HEK293 (cell line): ENCODE measurements at regions not wholly inside any gene's neighbourhood (a gene's known extent, or its start where the extent isn't known, plus 50 kb on each side); places are given as distances from the start of the nearest gene placed in this dataset.

Experiments used
- CTCF ChIA-PET: fragments of 350-600 bp; formaldehyde crosslinking; extraction: SDS; loops from one replicate; lab custom pipeline; 2021; ENCODE audit warnings: antibody characterized with exemption; lab: Yijun Ruan, JAX
- POLR2A ChIA-PET: fragments of 300-600 bp; formaldehyde crosslinking; extraction: SDS; loops from one replicate; lab custom pipeline; 2020; ENCODE audit warnings: antibody characterized with exemption, inconsistent platforms; lab: Yijun Ruan, JAX
- H3K27ac ChIP-seq: fragments of 200-500 bp; sonication (Bioruptor generic); 2 replicates; pipeline ENCODE4 v1.5.1; 2014; ENCODE audit warnings: low read depth, low read length, control low read depth, inconsistent platforms; ENCODE audit errors: extremely low read depth
- H3K36me3 ChIP-seq, 2 experiments: fragments of 200-500 bp in 1 of 2; sonication (Bioruptor generic) in 1 of 2; 1 replicate in 1 of 2; 2 replicates in 1 of 2; pipeline ENCODE4 v1.5.1; 2014 to 2017; ENCODE audit warnings: inconsistent platforms in 2 of 2, low read length in 2 of 2; ENCODE audit not compliant: control insufficient read depth in 2 of 2, insufficient read depth in 1 of 2
- H3K4me1 ChIP-seq: fragments of 200-500 bp; sonication (Bioruptor generic); 2 replicates; pipeline ENCODE4 v1.5.1; 2014; ENCODE audit warnings: mild to moderate bottlenecking, low read length, inconsistent platforms; ENCODE audit not compliant: control insufficient read depth, insufficient read depth
- H3K4me3 ChIP-seq: 2 replicates; pipeline ENCODE4 v1.5.1; 2011; ENCODE audit warnings: low read depth, mild to moderate bottlenecking, control low read depth, low read length, moderate library complexity
- H3K9me3 ChIP-seq: fragments of 200-500 bp; sonication (Bioruptor generic); 2 replicates; pipeline ENCODE4 v1.5.1; 2014; ENCODE audit warnings: low read depth, low read length, inconsistent platforms; ENCODE audit not compliant: control insufficient read depth, insufficient read depth
- ELK4 ChIP-seq: IDR thresholded peaks from 2 replicates; pipeline ENCODE4 v1.6.1; 2011; ENCODE audit warnings: mild to moderate bottlenecking, low read depth, low read length, borderline replicate concordance
- HIC1 ChIP-seq: fragments of 450-650 bp; formaldehyde crosslinking; IDR thresholded peaks from 2 replicates; pipeline ENCODE4 v1.5.1; 2016; ENCODE audit warnings: missing biosample characterization, missing genetic modification characterization
- IKZF3 ChIP-seq: fragments of 450-650 bp; IDR thresholded peaks from 2 replicates; pipeline ENCODE4 v1.5.0; 2018; ENCODE audit warnings: missing biosample characterization, mild to moderate bottlenecking, missing genetic modification characterization, moderate library complexity
- SP2 ChIP-seq: fragments of 450-650 bp; formaldehyde crosslinking; IDR thresholded peaks from 2 replicates; pipeline ENCODE4 v1.5.1; 2016; ENCODE audit warnings: missing biosample characterization, missing genetic modification characterization
- TRIM28 ChIP-seq: IDR thresholded peaks from 2 replicates; pipeline ENCODE4 v1.6.1; 2011; ENCODE audit warnings: low read length, control low read depth, borderline replicate concordance
- YY2 ChIP-seq: fragments of 450-650 bp; formaldehyde crosslinking; IDR thresholded peaks from 2 replicates; pipeline ENCODE4 v1.5.1; 2016; ENCODE audit warnings: missing biosample characterization, missing genetic modification characterization
- ZBTB10 ChIP-seq: fragments of 450-650 bp; formaldehyde crosslinking; IDR thresholded peaks from 2 replicates; pipeline ENCODE4 v1.5.1; 2016; ENCODE audit warnings: missing biosample characterization, missing genetic modification characterization
- ZBTB21 ChIP-seq: fragments of 450-650 bp; formaldehyde crosslinking; IDR thresholded peaks from 2 replicates; pipeline ENCODE4 v1.5.1; 2017; ENCODE audit warnings: missing biosample characterization, missing genetic modification characterization
- ZBTB7A ChIP-seq: fragments of 450-650 bp; formaldehyde crosslinking; IDR thresholded peaks from 2 replicates; pipeline ENCODE4 v1.5.1; 2016; ENCODE audit warnings: low read depth, missing biosample characterization, missing genetic modification characterization
- ZFP69B ChIP-seq: fragments of 450-650 bp; formaldehyde crosslinking; IDR thresholded peaks from 2 replicates; pipeline ENCODE4 v1.5.1; 2016; ENCODE audit warnings: missing biosample characterization, missing genetic modification characterization
- ZNF132 ChIP-seq: fragments of 450-650 bp; formaldehyde crosslinking; IDR thresholded peaks from 2 replicates; pipeline ENCODE4 v1.5.1; 2017; ENCODE audit warnings: missing biosample characterization, missing genetic modification characterization, borderline replicate concordance
- ZNF146 ChIP-seq: fragments of 450-650 bp; formaldehyde crosslinking; IDR thresholded peaks from 2 replicates; pipeline ENCODE4 v1.5.1; 2016; ENCODE audit warnings: missing biosample characterization, missing genetic modification characterization
- ZNF148 ChIP-seq: fragments of 450-650 bp; formaldehyde crosslinking; IDR thresholded peaks from 2 replicates; pipeline ENCODE4 v1.5.0; 2017; ENCODE audit warnings: missing biosample characterization, missing genetic modification characterization, borderline replicate concordance
- ZNF157 ChIP-seq: fragments of 450-650 bp; formaldehyde crosslinking; IDR thresholded peaks from 2 replicates; pipeline ENCODE4 v1.5.1; 2016; ENCODE audit warnings: missing biosample characterization, missing genetic modification characterization
- ZNF2 ChIP-seq: fragments of 450-650 bp; formaldehyde crosslinking; IDR thresholded peaks from 2 replicates; pipeline ENCODE4 v1.5.1; 2016; ENCODE audit warnings: missing biosample characterization, missing genetic modification characterization
- ZNF223 ChIP-seq: fragments of 450-650 bp; formaldehyde crosslinking; IDR thresholded peaks from 2 replicates; pipeline ENCODE4 v1.5.1; 2016; ENCODE audit warnings: missing biosample characterization, missing genetic modification characterization
- ZNF23 ChIP-seq: fragments of 450-650 bp; formaldehyde crosslinking; IDR thresholded peaks from 2 replicates; pipeline ENCODE4 v1.5.1; 2016; ENCODE audit warnings: missing biosample characterization, missing genetic modification characterization, borderline replicate concordance
- ZNF24 ChIP-seq: fragments of 450-650 bp; formaldehyde crosslinking; IDR thresholded peaks from 2 replicates; pipeline ENCODE4 v1.5.1; 2016; ENCODE audit warnings: missing biosample characterization, missing genetic modification characterization
- ZNF280D ChIP-seq: fragments of 450-650 bp; formaldehyde crosslinking; IDR thresholded peaks from 2 replicates; pipeline ENCODE4 v1.5.1; 2016; ENCODE audit warnings: missing biosample characterization, missing genetic modification characterization
- ZNF510 ChIP-seq: fragments of 450-650 bp; formaldehyde crosslinking; IDR thresholded peaks from 2 replicates; pipeline ENCODE4 v1.5.1; 2018; ENCODE audit warnings: mild to moderate bottlenecking, missing genetic modification characterization, missing biosample characterization; ENCODE audit not compliant: insufficient replicate concordance
- ZNF610 ChIP-seq: fragments of 450-650 bp; formaldehyde crosslinking; IDR thresholded peaks from 2 replicates; pipeline ENCODE4 v1.5.1; 2016; ENCODE audit warnings: missing biosample characterization, missing genetic modification characterization, borderline replicate concordance
- ZNF664 ChIP-seq: fragments of 450-650 bp; formaldehyde crosslinking; IDR thresholded peaks from 2 replicates; pipeline ENCODE4 v1.5.1; 2016; ENCODE audit warnings: missing biosample characterization, missing genetic modification characterization
- ZNF837 ChIP-seq: fragments of 450-650 bp; formaldehyde crosslinking; IDR thresholded peaks from 2 replicates; pipeline ENCODE4 v1.5.1; 2016; ENCODE audit warnings: missing biosample characterization, missing genetic modification characterization
- ZSCAN18 ChIP-seq: fragments of 450-650 bp; formaldehyde crosslinking; IDR thresholded peaks from 2 replicates; pipeline ENCODE4 v1.5.1; 2016; ENCODE audit warnings: missing biosample characterization, missing genetic modification characterization

- no peaks in the 10 kb centered on the region for H3K9me3 ChIP-seq
- TF ChIP-seq TRIM28 (no peak), ZNF223 (no peak), ZBTB10 (tag by site-specific recombination) (no peak), IKZF3 (tag by site-specific recombination) (no peak), ZNF510 (tag by site-specific recombination) (no peak), ZNF157 (tag by site-specific recombination) (no peak), ZNF280D (no peak), ZNF23 (tag by site-specific recombination) (no peak), ZBTB21 (no peak), ZNF664 (tag by site-specific recombination) (no peak), ZNF132 (tag by site-specific recombination) (no peak), ZSCAN18 (tag by site-specific recombination) (no peak), ZNF146 (no peak), YY2 (tag by site-specific recombination) (no peak), ZBTB7A (tag by site-specific recombination) (no peak), ZNF2 (tag by site-specific recombination) (no peak), SP2 (tag by site-specific recombination) (no peak), ZNF24 (tag by site-specific recombination) (no peak), ELK4 (no peak)
- H3K4me3 ChIP-seq: no peak overlapping the region
- no peak overlapping the region for H3K27ac ChIP-seq
- no peaks in the 10 kb centered on the region for H3K4me1 ChIP-seq
- POLR2A ChIA-PET: no interaction called here
- H3K36me3 ChIP-seq: no peaks in the 10 kb centered on the region
- CTCF ChIA-PET: no interaction called here
Measured at GRCh38 chr11:41954034-41954433, 494.6 kb upstream of the LRRC4C start.

GRCh38 chr11:41955066-41955465 is 495.6 kb upstream of the LRRC4C start:
- Histone ChIP-seq H3K27ac (no peak overlapping the region), H3K9me3 (no peaks in the 10 kb centered on the region), H3K4me1 (no peaks in the 10 kb centered on the region), H3K4me3 (no peak overlapping the region), H3K36me3 (no peaks in the 10 kb centered on the region)
- CTCF ChIA-PET: no interaction called here
- POLR2A ChIA-PET: no interaction called here
- TF ChIP-seq ZFP69B (tag by site-specific recombination) (no peak), HIC1 (tag by site-specific recombination) (no peak), ZNF148 (tag by site-specific recombination) (no peak), ZNF610 (tag by site-specific recombination) (no peak), ZNF837 (tag by site-specific recombination) (no peak)
